ENCODE measurements at regions not wholly inside any gene's neighbourhood (a gene's known extent, or its start where the extent isn't known, plus 50 kb on each side); places are given as distances from the start of the nearest gene placed in this dataset.

- TF ChIP-seq CTCF (conservative IDR thresholded peaks at IDR 0.05 in 1 of 2, IDR thresholded peaks at IDR 0.05 in 1 of 2; ENCODE audit: low read depth in 1 of 2, low read length in 2 of 2) (no peak), EZH2 (IDR thresholded peaks at IDR 0.05; ENCODE audit: low read length, missing control alignments) (no peak)
Observed at GRCh38 chr3:166282931-166283330, 445.7 kb upstream of the BCHE start.
